SK-N-SH treated with all-trans-retinoic acid at 6 μM for 48 hours (cell line): ENCODE measurements at regions not wholly inside any gene's neighbourhood (a gene's known extent, or its start where the extent isn't known, plus 50 kb on each side); places are given as distances from the start of the nearest gene placed in this dataset.
A peak's percentile ranks its signal among the peaks of the same experiment; 100 is the strongest.

Experiments used
- ATAC-seq: fragments of 200-7000 bp; cut with Tn5 transposase; 3 replicates; pipeline ENCODE4 v1.9.1; 2020; ENCODE audit warnings: mild to moderate bottlenecking, moderate library complexity
- ARNTL ChIP-seq: fragments of 450-650 bp; formaldehyde crosslinking; IDR thresholded peaks from 2 replicates; pipeline ENCODE4 v1.5.0; 2020; ENCODE audit warnings: low read depth, mild to moderate bottlenecking, moderate library complexity, borderline replicate concordance
- BACH2 ChIP-seq: fragments of 250-450 bp; sonication (Bioruptor Pico); IDR thresholded peaks from 2 replicates; pipeline ENCODE4 v1.9.0; 2021; ENCODE audit warnings: mild to moderate bottlenecking, borderline replicate concordance
- CSDC2 ChIP-seq: fragments of 250-450 bp; sonication (Bioruptor Pico); IDR thresholded peaks from 2 replicates; pipeline ENCODE4 v1.5.0; 2020; ENCODE audit warnings: mild to moderate bottlenecking, moderate library complexity
- ESRRG ChIP-seq: fragments of 250-450 bp; sonication (Bioruptor Pico); IDR thresholded peaks from 2 replicates; pipeline ENCODE4 v1.6.1; 2021; ENCODE audit warnings: mild to moderate bottlenecking
- GLIS3 ChIP-seq: fragments of 250-450 bp; sonication (Bioruptor Pico); IDR thresholded peaks from 2 replicates; pipeline ENCODE4 v1.5.0; 2020; ENCODE audit warnings: mild to moderate bottlenecking, moderate library complexity
- ISL1 ChIP-seq: fragments of 250-450 bp; sonication (Bioruptor Pico); IDR thresholded peaks from 2 replicates; pipeline ENCODE4 v2.1.2; 2022; ENCODE audit warnings: mild to moderate bottlenecking, moderate library complexity
- OSR1 ChIP-seq: fragments of 250-450 bp; sonication (Bioruptor Pico); IDR thresholded peaks from 2 replicates; pipeline ENCODE4 v1.8.0; 2022; ENCODE audit warnings: moderate library complexity, mild to moderate bottlenecking, inconsistent platforms
- PPARA ChIP-seq: fragments of 250-450 bp; sonication (Bioruptor Pico); IDR thresholded peaks from 2 replicates; pipeline ENCODE4 v1.5.0; 2020; ENCODE audit warnings: mild to moderate bottlenecking, borderline replicate concordance
- SNAI2 ChIP-seq: fragments of 250-450 bp; sonication (Bioruptor Pico); IDR thresholded peaks from 2 replicates; pipeline ENCODE4 v1.5.0; 2020; ENCODE audit warnings: mild to moderate bottlenecking, moderate library complexity
- TCF4 ChIP-seq: fragments of 250-450 bp; sonication (Bioruptor Pico); IDR thresholded peaks from 2 replicates; pipeline ENCODE4 v1.8.0; 2021; ENCODE audit warnings: mild to moderate bottlenecking, moderate library complexity, borderline replicate concordance
- TOX ChIP-seq: fragments of 250-450 bp; sonication (Bioruptor Pico); IDR thresholded peaks from 2 replicates; pipeline ENCODE4 v1.8.0; 2021; ENCODE audit warnings: mild to moderate bottlenecking, moderate library complexity, borderline replicate concordance
- ZC3H10 ChIP-seq: fragments of 250-450 bp; sonication (Bioruptor Pico); IDR thresholded peaks from 2 replicates; pipeline ENCODE4 v1.5.1; 2021; ENCODE audit warnings: mild to moderate bottlenecking, moderate library complexity
- ZFP3 ChIP-seq: fragments of 250-450 bp; sonication (Bioruptor Pico); IDR thresholded peaks from 2 replicates; pipeline ENCODE4 v1.5.0; 2020; ENCODE audit warnings: mild to moderate bottlenecking, moderate library complexity
- ZFP30 ChIP-seq: fragments of 450-650 bp; formaldehyde crosslinking; IDR thresholded peaks from 2 replicates; pipeline ENCODE4 v1.5.0; 2022; ENCODE audit warnings: mild to moderate bottlenecking, moderate library complexity
- ZNF565 ChIP-seq: fragments of 450-650 bp; formaldehyde crosslinking; conservative IDR thresholded peaks from 2 replicates; pipeline ENCODE4 v1.5.0; 2020; ENCODE audit warnings: low read depth, mild to moderate bottlenecking, moderate library complexity
- ZNF70 ChIP-seq: fragments of 450-650 bp; formaldehyde crosslinking; IDR thresholded peaks from 2 replicates; pipeline ENCODE4 v1.5.0; 2020; ENCODE audit warnings: mild to moderate bottlenecking, moderate library complexity
- ZNF8 ChIP-seq: fragments of 450-650 bp; formaldehyde crosslinking; IDR thresholded peaks from 2 replicates; pipeline ENCODE4 v1.5.0; 2020; ENCODE audit warnings: mild to moderate bottlenecking, moderate library complexity
- TF ChIP-seq, protein P1 (sequence below): fragments of 250-450 bp; sonication (Bioruptor Pico); IDR thresholded peaks from 2 replicates; pipeline ENCODE4 v1.8.0; 2021; ENCODE audit warnings: low read depth, mild to moderate bottlenecking, moderate library complexity, borderline replicate concordance
- TF ChIP-seq, protein P2 (sequence below): fragments of 250-450 bp; sonication (Bioruptor Pico); IDR thresholded peaks from 2 replicates; pipeline ENCODE4 v1.5.1; 2020; ENCODE audit warnings: low read depth, mild to moderate bottlenecking, moderate library complexity
- TF ChIP-seq, protein P3 (sequence below): fragments of 250-450 bp; sonication (Bioruptor Pico); IDR thresholded peaks from 2 replicates; pipeline ENCODE4 v1.5.0; 2020; ENCODE audit warnings: mild to moderate bottlenecking, moderate library complexity
- TF ChIP-seq, protein P4 (sequence below): fragments of 250-450 bp; sonication (Bioruptor Pico); IDR thresholded peaks from 2 replicates; pipeline ENCODE4 v1.5.1; 2021; ENCODE audit warnings: mild to moderate bottlenecking, moderate library complexity
- TF ChIP-seq, protein P5 (sequence below): fragments of 250-450 bp; sonication (Bioruptor Pico); IDR thresholded peaks from 2 replicates; pipeline ENCODE4 v1.8.0; 2020; ENCODE audit warnings: mild to moderate bottlenecking, moderate library complexity, borderline replicate concordance

DNA sequence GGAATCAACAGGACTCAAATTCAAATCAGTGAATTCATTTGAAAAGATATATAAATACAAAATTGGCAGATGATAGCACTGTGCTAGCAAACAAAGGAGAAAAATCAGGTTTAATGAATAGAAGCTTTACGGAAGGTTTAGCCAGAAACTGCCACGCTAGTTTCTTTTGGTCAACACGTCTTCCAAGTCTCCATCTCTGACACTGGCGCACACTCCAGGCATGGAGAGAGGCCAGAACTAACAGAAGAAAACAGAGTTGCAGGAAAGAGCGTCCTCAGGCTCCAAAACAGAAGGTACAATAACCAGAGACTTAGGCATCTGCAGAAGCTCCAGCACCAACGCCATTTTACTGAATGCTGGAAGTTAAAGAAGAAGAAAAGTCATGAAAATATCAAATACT lies 497.3 kb upstream of the FRG1 start:
- ATAC-seq, result no peak

DNA sequence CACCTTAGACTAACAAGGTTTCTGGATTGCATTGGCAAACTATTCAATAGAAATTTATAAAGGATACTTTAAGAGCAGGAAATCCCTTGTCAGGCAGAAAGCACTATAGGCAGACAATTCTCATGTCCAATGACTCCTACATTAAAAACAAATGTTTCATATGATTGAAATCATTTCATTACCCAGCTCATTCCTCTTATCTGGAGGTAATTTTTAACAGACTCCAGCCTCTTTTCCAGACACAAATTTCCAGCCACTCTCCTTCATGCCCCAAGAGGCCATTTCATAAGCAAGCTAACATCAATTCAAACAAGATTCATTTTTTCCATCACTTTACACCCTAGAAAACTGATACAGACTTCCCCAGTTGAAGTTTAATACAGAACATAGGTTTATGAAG lies 495.1 kb upstream of the FRG1 start:
- no peak for ATAC-seq

More for the DNA sequence above, 497.3 kb upstream of the FRG1 start:
- TF ChIP-seq ESRRG (CRISPR knock-in tag) (no peak), BACH2 (CRISPR knock-in tag) (no peak), ZNF70 (CRISPR knock-in tag) (no peak), ZFP3 (CRISPR knock-in tag) (no peak)

DNA sequence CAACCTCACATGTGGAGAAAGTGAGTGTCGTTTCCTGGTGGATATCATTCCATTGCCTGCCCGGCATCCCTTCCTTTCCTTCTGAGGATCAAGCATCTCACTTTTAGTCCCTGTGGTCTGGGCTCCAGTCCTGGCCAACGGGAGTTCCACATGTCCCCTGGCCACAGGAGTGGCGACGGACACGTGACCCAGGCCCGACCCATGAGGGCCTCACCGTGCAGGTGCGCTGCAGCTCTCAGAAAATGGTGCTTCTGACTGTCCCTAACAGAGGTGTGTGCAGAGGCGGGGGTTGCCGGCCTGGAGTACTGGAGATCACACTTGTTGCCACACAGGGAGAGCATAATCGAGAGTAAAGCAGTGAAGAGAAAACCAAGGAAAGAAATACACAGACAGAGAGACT lies 476.9 kb upstream of the FRG1 start:
- TF ChIP-seq ZNF565 (CRISPR knock-in tag) (no peak), SNAI2 (CRISPR knock-in tag) (no peak), OSR1 (CRISPR knock-in tag) (no peak), PPARA (CRISPR knock-in tag) (no peak), ZC3H10 (CRISPR knock-in tag) (no peak), ARNTL (CRISPR knock-in tag) (no peak), ZFP3 (CRISPR knock-in tag) (no peak), ZNF70 (CRISPR knock-in tag) (no peak), ESRRG (CRISPR knock-in tag) (no peak), ZNF8 (no peak), TCF4 (CRISPR knock-in tag) (no peak), ISL1 (CRISPR knock-in tag) (no peak), ZFP30 (CRISPR knock-in tag) (no peak)
- TF ChIP-seq, protein P1, sequence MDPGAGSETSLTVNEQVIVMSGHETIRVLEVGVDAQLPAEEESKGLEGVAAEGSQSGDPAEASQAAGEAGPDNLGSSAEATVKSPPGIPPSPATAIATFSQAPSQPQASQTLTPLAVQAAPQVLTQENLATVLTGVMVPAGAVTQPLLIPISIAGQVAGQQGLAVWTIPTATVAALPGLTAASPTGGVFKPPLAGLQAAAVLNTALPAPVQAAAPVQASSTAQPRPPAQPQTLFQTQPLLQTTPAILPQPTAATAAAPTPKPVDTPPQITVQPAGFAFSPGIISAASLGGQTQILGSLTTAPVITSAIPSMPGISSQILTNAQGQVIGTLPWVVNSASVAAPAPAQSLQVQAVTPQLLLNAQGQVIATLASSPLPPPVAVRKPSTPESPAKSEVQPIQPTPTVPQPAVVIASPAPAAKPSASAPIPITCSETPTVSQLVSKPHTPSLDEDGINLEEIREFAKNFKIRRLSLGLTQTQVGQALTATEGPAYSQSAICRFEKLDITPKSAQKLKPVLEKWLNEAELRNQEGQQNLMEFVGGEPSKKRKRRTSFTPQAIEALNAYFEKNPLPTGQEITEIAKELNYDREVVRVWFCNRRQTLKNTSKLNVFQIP (CRISPR knock-in tag), result no peak
- TF ChIP-seq, protein P2, sequence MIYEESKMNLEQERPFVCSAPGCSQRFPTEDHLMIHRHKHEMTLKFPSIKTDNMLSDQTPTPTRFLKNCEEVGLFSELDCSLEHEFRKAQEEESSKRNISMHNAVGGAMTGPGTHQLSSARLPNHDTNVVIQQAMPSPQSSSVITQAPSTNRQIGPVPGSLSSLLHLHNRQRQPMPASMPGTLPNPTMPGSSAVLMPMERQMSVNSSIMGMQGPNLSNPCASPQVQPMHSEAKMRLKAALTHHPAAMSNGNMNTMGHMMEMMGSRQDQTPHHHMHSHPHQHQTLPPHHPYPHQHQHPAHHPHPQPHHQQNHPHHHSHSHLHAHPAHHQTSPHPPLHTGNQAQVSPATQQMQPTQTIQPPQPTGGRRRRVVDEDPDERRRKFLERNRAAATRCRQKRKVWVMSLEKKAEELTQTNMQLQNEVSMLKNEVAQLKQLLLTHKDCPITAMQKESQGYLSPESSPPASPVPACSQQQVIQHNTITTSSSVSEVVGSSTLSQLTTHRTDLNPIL (CRISPR knock-in tag), result no peak
- TF ChIP-seq, protein P3, sequence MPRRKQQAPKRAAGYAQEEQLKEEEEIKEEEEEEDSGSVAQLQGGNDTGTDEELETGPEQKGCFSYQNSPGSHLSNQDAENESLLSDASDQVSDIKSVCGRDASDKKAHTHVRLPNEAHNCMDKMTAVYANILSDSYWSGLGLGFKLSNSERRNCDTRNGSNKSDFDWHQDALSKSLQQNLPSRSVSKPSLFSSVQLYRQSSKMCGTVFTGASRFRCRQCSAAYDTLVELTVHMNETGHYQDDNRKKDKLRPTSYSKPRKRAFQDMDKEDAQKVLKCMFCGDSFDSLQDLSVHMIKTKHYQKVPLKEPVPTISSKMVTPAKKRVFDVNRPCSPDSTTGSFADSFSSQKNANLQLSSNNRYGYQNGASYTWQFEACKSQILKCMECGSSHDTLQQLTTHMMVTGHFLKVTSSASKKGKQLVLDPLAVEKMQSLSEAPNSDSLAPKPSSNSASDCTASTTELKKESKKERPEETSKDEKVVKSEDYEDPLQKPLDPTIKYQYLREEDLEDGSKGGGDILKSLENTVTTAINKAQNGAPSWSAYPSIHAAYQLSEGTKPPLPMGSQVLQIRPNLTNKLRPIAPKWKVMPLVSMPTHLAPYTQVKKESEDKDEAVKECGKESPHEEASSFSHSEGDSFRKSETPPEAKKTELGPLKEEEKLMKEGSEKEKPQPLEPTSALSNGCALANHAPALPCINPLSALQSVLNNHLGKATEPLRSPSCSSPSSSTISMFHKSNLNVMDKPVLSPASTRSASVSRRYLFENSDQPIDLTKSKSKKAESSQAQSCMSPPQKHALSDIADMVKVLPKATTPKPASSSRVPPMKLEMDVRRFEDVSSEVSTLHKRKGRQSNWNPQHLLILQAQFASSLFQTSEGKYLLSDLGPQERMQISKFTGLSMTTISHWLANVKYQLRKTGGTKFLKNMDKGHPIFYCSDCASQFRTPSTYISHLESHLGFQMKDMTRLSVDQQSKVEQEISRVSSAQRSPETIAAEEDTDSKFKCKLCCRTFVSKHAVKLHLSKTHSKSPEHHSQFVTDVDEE (CRISPR knock-in tag), result no peak
- TF ChIP-seq, protein P4, sequence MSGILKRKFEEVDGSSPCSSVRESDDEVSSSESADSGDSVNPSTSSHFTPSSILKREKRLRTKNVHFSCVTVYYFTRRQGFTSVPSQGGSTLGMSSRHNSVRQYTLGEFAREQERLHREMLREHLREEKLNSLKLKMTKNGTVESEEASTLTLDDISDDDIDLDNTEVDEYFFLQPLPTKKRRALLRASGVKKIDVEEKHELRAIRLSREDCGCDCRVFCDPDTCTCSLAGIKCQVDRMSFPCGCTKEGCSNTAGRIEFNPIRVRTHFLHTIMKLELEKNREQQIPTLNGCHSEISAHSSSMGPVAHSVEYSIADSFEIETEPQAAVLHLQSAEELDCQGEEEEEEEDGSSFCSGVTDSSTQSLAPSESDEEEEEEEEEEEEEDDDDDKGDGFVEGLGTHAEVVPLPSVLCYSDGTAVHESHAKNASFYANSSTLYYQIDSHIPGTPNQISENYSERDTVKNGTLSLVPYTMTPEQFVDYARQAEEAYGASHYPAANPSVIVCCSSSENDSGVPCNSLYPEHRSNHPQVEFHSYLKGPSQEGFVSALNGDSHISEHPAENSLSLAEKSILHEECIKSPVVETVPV, result no peak
- TF ChIP-seq, protein P5, sequence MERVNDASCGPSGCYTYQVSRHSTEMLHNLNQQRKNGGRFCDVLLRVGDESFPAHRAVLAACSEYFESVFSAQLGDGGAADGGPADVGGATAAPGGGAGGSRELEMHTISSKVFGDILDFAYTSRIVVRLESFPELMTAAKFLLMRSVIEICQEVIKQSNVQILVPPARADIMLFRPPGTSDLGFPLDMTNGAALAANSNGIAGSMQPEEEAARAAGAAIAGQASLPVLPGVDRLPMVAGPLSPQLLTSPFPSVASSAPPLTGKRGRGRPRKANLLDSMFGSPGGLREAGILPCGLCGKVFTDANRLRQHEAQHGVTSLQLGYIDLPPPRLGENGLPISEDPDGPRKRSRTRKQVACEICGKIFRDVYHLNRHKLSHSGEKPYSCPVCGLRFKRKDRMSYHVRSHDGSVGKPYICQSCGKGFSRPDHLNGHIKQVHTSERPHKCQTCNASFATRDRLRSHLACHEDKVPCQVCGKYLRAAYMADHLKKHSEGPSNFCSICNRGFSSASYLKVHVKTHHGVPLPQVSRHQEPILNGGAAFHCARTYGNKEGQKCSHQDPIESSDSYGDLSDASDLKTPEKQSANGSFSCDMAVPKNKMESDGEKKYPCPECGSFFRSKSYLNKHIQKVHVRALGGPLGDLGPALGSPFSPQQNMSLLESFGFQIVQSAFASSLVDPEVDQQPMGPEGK (CRISPR knock-in tag), result no peak
- no peak for ATAC-seq

More for the DNA sequence above, 495.1 kb upstream of the FRG1 start:
- no peak for TF ChIP-seq ZNF8
- no peak for TF ChIP-seq PPARA (CRISPR knock-in tag)
- TF ChIP-seq GLIS3, result no peak
- TF ChIP-seq ZNF70 (CRISPR knock-in tag), result no peak
- no peak for TF ChIP-seq CSDC2 (CRISPR knock-in tag)
- no peak for TF ChIP-seq TOX
- TF ChIP-seq TCF4 (CRISPR knock-in tag), result peak; percentile 84
- no peak for TF ChIP-seq ESRRG (CRISPR knock-in tag)
